DND-41 (cell line): ENCODE measurements at regions not wholly inside any gene's neighbourhood (a gene's known extent, or its start where the extent isn't known, plus 50 kb on each side); places are given as distances from the start of the nearest gene placed in this dataset.

Source experiments
- ATAC-seq: fragments of 200-7000 bp; cut with Tn5 transposase; 3 replicates; pipeline ENCODE4 v1.9.1; 2021; ENCODE audit warnings: low read depth; ENCODE audit not compliant: insufficient read depth
- DNase-seq: peaks from one replicate; pipeline ENCODE4 v3.0.0-alpha.2; 2020
- H2AFZ ChIP-seq: 2 replicates; pipeline ENCODE4 v1.6.0; 2012; ENCODE audit warnings: low read depth, low read length
- H3K27ac ChIP-seq: 2 replicates; pipeline ENCODE4 v1.5.1; 2012; ENCODE audit warnings: low read length, inconsistent platforms
- H3K27me3 ChIP-seq: fragments of 200-600 bp; sonication (generic); 2 replicates; pipeline ENCODE4 v1.6.0; 2012; ENCODE audit warnings: low read length, mild to moderate bottlenecking, inconsistent platforms; ENCODE audit not compliant: insufficient read depth, poor library complexity
- H3K36me3 ChIP-seq: 2 replicates; pipeline ENCODE4 v1.5.1; 2012; ENCODE audit warnings: low read length, inconsistent platforms; ENCODE audit not compliant: insufficient read depth
- H3K4me1 ChIP-seq: 2 replicates; pipeline ENCODE4 v1.5.1; 2012; ENCODE audit warnings: mild to moderate bottlenecking, low read length; ENCODE audit not compliant: insufficient read depth
- H3K4me2 ChIP-seq: 2 replicates; pipeline ENCODE4 v1.6.0; 2012; ENCODE audit warnings: mild to moderate bottlenecking, moderate library complexity, low read length, inconsistent platforms; ENCODE audit not compliant: insufficient read depth
- H3K4me3 ChIP-seq, 2 experiments: fragments of 200-600 bp in 1 of 2; shearing (Covaris generic) in 1 of 2; 2 replicates each; pipeline ENCODE4 v1.5.1; 2012 to 2016; ENCODE audit warnings: inconsistent platforms in 2 of 2, low read length in 2 of 2, mild to moderate bottlenecking in 2 of 2, low read depth in 1 of 2, moderate library complexity in 1 of 2
- H3K79me2 ChIP-seq: 2 replicates; pipeline ENCODE4 v1.6.0; 2012; ENCODE audit warnings: low read length, inconsistent platforms; ENCODE audit not compliant: insufficient read depth
- H3K9ac ChIP-seq: 2 replicates; pipeline ENCODE4 v1.6.0; 2012; ENCODE audit warnings: low read depth, mild to moderate bottlenecking, inconsistent platforms, low read length, moderate library complexity
- H3K9me3 ChIP-seq: 2 replicates; pipeline ENCODE4 v1.5.1; 2012; ENCODE audit warnings: low read length, moderate library complexity, mild to moderate bottlenecking, inconsistent platforms; ENCODE audit not compliant: insufficient read depth, severe bottlenecking
- H4K20me1 ChIP-seq: 2 replicates; pipeline ENCODE4 v1.6.0; 2012; ENCODE audit warnings: low read length; ENCODE audit not compliant: insufficient read depth
- EZH2 ChIP-seq: IDR thresholded peaks from 3 replicates; pipeline ENCODE4 v1.6.1; 2012; ENCODE audit warnings: borderline replicate concordance, low read depth, mild to moderate bottlenecking, moderate library complexity, low read length, inconsistent platforms; ENCODE audit not compliant: severe bottlenecking
- TF ChIP-seq, protein P1 (sequence below): IDR thresholded peaks from 2 replicates; pipeline ENCODE4 v1.5.1; 2012; ENCODE audit warnings: borderline replicate concordance, low read length, moderate library complexity, mild to moderate bottlenecking; ENCODE audit not compliant: poor library complexity, severe bottlenecking; ENCODE audit errors: extremely low read depth

DNA sequence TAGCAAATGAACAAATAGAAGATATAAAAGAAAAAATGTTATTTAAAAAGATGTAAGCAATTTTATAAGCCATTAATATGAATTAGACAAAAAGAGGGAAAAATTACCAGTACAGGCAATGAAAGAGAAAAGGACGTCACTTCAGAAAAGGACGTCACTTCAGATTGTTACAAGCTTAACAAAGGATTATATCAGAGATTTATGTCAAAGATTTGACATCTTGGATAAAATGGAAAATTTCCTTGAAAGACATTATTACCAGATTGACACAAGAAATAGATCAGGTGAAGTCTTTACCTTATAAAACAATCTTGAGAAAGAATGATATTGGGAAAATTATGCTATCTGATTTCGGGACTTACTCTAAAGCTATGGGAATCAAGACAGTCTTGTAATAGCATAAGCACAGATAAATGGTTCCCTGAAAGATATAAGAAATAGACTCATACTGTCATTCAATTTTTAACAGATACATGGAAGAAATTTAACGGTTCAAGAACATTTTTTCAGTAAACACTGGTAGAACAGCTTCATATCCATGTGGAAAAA lies 625.4 kb upstream of the EDIL3 start:
- H3K36me3 ChIP-seq: no peaks in the 10 kb centered on the region

DNA sequence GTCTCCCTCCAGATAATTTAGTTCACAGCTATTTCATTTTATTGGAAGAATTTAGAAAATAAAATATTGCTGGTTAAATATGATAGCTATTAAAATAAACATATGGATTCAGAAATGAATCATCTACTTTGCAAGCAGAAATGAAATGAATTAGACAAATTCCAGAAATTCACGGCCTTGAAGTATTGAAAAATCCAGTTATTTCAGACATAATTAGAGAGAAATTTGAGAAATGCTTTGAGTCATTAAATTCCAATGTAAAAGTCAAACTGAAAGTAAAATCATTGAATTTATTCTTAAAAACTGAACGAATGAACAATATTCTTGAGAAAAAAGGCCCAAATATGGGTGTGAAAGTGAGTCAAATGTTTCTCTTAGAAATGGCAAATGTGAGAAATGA lies 632.6 kb upstream of the EDIL3 start:
- no peaks in the 10 kb centered on the region for H3K4me1 ChIP-seq
- H2AFZ ChIP-seq: no peak overlapping the region
- no peak overlapping the region for H3K4me2 ChIP-seq
- H3K36me3 ChIP-seq: no peaks in the 10 kb centered on the region
- H3K4me3 ChIP-seq: no peak overlapping the region
- H3K27me3 ChIP-seq: no peaks in the 10 kb centered on the region
- H4K20me1 ChIP-seq: no peaks in the 10 kb centered on the region
- H3K27ac ChIP-seq: no peak overlapping the region
- ATAC-seq: no peak
- DNase-seq: no peak
- no peak overlapping the region for H3K9ac ChIP-seq
- H3K9me3 ChIP-seq: no peaks in the 10 kb centered on the region
- TF ChIP-seq, protein P1, sequence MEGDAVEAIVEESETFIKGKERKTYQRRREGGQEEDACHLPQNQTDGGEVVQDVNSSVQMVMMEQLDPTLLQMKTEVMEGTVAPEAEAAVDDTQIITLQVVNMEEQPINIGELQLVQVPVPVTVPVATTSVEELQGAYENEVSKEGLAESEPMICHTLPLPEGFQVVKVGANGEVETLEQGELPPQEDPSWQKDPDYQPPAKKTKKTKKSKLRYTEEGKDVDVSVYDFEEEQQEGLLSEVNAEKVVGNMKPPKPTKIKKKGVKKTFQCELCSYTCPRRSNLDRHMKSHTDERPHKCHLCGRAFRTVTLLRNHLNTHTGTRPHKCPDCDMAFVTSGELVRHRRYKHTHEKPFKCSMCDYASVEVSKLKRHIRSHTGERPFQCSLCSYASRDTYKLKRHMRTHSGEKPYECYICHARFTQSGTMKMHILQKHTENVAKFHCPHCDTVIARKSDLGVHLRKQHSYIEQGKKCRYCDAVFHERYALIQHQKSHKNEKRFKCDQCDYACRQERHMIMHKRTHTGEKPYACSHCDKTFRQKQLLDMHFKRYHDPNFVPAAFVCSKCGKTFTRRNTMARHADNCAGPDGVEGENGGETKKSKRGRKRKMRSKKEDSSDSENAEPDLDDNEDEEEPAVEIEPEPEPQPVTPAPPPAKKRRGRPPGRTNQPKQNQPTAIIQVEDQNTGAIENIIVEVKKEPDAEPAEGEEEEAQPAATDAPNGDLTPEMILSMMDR: no peak
- no peak for TF ChIP-seq EZH2
- H3K79me2 ChIP-seq: no peaks in the 10 kb centered on the region

More for the DNA sequence above, 625.4 kb upstream of the EDIL3 start:
- H2AFZ ChIP-seq: no peak overlapping the region
- no peak overlapping the region for H3K4me2 ChIP-seq
- no peak overlapping the region for H3K4me3 ChIP-seq
- H3K9ac ChIP-seq: no peak overlapping the region
- no peaks in the 10 kb centered on the region for H3K9me3 ChIP-seq
- TF ChIP-seq, protein P1: no peak
- TF ChIP-seq EZH2: no peak
- no peaks in the 10 kb centered on the region for H3K79me2 ChIP-seq
- no peaks in the 10 kb centered on the region for H3K4me1 ChIP-seq
- no peak for DNase-seq
- H3K27ac ChIP-seq: no peak overlapping the region
- no peak for ATAC-seq
- H3K27me3 ChIP-seq: no peaks in the 10 kb centered on the region
- H4K20me1 ChIP-seq: no peaks in the 10 kb centered on the region

DNA sequence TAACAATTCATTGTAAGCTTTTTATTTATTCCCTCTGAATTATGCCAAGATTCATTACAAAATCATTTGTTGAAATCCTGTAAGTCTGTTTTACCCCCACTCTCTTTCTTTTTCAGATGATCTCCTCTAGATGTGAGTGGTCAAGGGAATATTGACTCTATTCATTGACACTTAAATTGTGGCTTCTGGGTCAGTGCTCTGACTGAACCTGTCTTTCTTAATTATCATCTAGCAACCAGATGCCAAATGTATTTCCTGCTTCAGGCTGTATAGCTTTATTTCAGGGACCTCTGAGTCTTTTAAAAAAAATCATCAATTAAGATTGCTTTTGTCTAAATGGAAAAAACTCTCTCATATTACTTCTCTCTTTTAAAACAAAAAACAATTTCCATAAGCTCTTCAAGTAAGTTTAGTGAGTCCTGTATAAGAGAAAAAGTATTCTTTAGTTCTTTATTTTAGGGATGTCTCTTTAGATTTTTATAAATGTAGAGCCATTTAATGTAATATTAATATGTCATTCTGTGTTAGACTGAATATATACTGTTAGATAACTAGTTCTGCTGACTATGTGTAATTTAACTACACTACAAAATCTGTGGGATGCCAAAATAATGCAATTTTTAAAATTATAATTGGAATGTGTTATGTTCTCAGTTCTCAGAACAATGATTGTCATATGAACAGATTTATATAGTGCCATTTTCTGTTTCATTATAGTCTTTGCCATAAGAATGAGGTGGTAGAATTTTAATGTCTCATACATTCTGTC lies 645.8 kb upstream of the EDIL3 start:
- Histone ChIP-seq H3K79me2 (no peaks in the 10 kb centered on the region), H3K4me3 (no peak overlapping the region), H3K27ac (no peak overlapping the region), H3K4me1 (no peaks in the 10 kb centered on the region), H3K36me3 (no peaks in the 10 kb centered on the region), H2AFZ (no peak overlapping the region), H3K4me2 (no peak overlapping the region), H3K9ac (no peak overlapping the region), H3K27me3 (no peaks in the 10 kb centered on the region), H3K9me3 (no peaks in the 10 kb centered on the region), H4K20me1 (no peaks in the 10 kb centered on the region)
- ATAC-seq (no peak), DNase-seq (no peak)
- TF ChIP-seq, protein P1: no peak
- no peak for TF ChIP-seq EZH2
